IPS DF 6.9 (cell line): ENCODE measurements at regions not wholly inside any gene's neighbourhood (a gene's known extent, or its start where the extent isn't known, plus 50 kb on each side); places are given as distances from the start of the nearest gene placed in this dataset.
"Not testable (repeated sequence)": the region's sequence is repeated elsewhere in the genome, so short reads cannot be mapped to it uniquely, and the experiment has no call there.

ENCODE experiments used
- DNase-seq: peaks from one replicate; pipeline ENCODE4 v3.0.0-alpha.2; 2013; ENCODE audit warnings: low read depth, low spot score
- H3K27ac ChIP-seq: one replicate; pipeline ENCODE4 v1.5.1; 2013; ENCODE audit warnings: low read length, control low read depth
- H3K27me3 ChIP-seq: 2 replicates; pipeline ENCODE4 v1.6.1; 2013; ENCODE audit warnings: mild to moderate bottlenecking, low read length; ENCODE audit not compliant: control insufficient read depth, insufficient read depth
- H3K36me3 ChIP-seq: 2 replicates; pipeline ENCODE4 v1.6.1; 2013; ENCODE audit warnings: low read length; ENCODE audit not compliant: control insufficient read depth, insufficient read depth
- H3K4me1 ChIP-seq: 2 replicates; pipeline ENCODE4 v1.6.1; 2013; ENCODE audit warnings: low read length; ENCODE audit not compliant: control insufficient read depth, insufficient read depth
- H3K4me3 ChIP-seq: 2 replicates; pipeline ENCODE4 v1.5.1; 2013; ENCODE audit warnings: mild to moderate bottlenecking, low read length
- H3K9me3 ChIP-seq: 2 replicates; pipeline ENCODE4 v1.6.1; 2013; ENCODE audit warnings: low read length, inconsistent platforms; ENCODE audit not compliant: control insufficient read depth, insufficient read depth
- WGBS: extraction: QIAGEN DNeasy Blood & Tissue Kit; methylation state at CpG from one replicate; pipeline ENCODE4 v1.1.7; 2013; ENCODE audit warnings: mixed read lengths, missing lambda C conversion rate; ENCODE audit not compliant: insufficient read length, insufficient coverage; 5-methylcytosine and 5-hydroxymethylcytosine counted together

GRCh38 chr3:34056951-34057390 is 258.5 kb downstream of the PDCD6IP start:
- no peaks in the 10 kb centered on the region for H3K9me3 ChIP-seq
- no peak overlapping the region for H3K27ac ChIP-seq
- H3K4me1 ChIP-seq, result no peaks in the 10 kb centered on the region
- no CpG with 5 or more reads among the region's 3 CpGs for WGBS
- no peaks in the 10 kb centered on the region for H3K27me3 ChIP-seq
- no peak for DNase-seq
- no peak overlapping the region for H3K4me3 ChIP-seq
- no peaks in the 10 kb centered on the region for H3K36me3 ChIP-seq

GRCh38 chr3:34060995-34061394 is 262.6 kb downstream of the PDCD6IP start:
- H3K4me1 ChIP-seq, H3K9me3 ChIP-seq, DNase-seq, H3K4me3 ChIP-seq, H3K36me3 ChIP-seq, H3K27ac ChIP-seq, H3K27me3 ChIP-seq: not testable (repeated sequence)
- WGBS, result no CpG with 5 or more reads among the region's 1 CpG

- WGBS, result no CpG with 5 or more reads among the region's 2 CpGs
- DNase-seq, result no peak
- peaks cover under 1% of the 10 kb centered on the region; the same call in 1 of the 2 replicates for H3K4me1 ChIP-seq
- H3K27ac ChIP-seq, result no peak overlapping the region
- no peaks in the 10 kb centered on the region for H3K27me3 ChIP-seq
- no peaks in the 10 kb centered on the region for H3K9me3 ChIP-seq
- no peak overlapping the region for H3K4me3 ChIP-seq
- no peaks in the 10 kb centered on the region for H3K36me3 ChIP-seq
Measured at GRCh38 chr3:34065901-34066300, 267.5 kb downstream of the PDCD6IP start.

GRCh38 chr3:34066328-34066727 is 267.9 kb downstream of the PDCD6IP start:
- no peak for DNase-seq
- no CpG with 5 or more reads among the region's 2 CpGs for WGBS
- Histone ChIP-seq H3K4me3 (no peak overlapping the region), H3K36me3 (no peaks in the 10 kb centered on the region), H3K4me1 (peaks cover 2% of the 10 kb centered on the region; the same call in 1 of the 2 replicates), H3K27ac (no peak overlapping the region), H3K9me3 (no peaks in the 10 kb centered on the region), H3K27me3 (no peaks in the 10 kb centered on the region)

- Histone ChIP-seq H3K27ac (no peak overlapping the region), H3K36me3 (no peaks in the 10 kb centered on the region), H3K4me3 (no peak overlapping the region), H3K27me3 (no peaks in the 10 kb centered on the region), H3K9me3 (no peaks in the 10 kb centered on the region), H3K4me1 (peaks cover 2% of the 10 kb centered on the region; the same call in 1 of the 2 replicates)
- DNase-seq, result no peak
- no CpG with 5 or more reads among the region's 2 CpGs for WGBS
Measured at GRCh38 chr3:34066999-34067398, 268.6 kb downstream of the PDCD6IP start.

- no CpG with 5 or more reads among the region's 5 CpGs for WGBS
Measured at GRCh38 chr3:34067536-34068051, 269.2 kb downstream of the PDCD6IP start.

GRCh38 chr3:34068505-34068904 is 270.1 kb downstream of the PDCD6IP start:
- Histone ChIP-seq H3K4me1 (peaks cover 4% of the 10 kb centered on the region), H3K27me3 (no peaks in the 10 kb centered on the region), H3K27ac (no peak overlapping the region), H3K4me3 (no peak overlapping the region), H3K9me3 (no peaks in the 10 kb centered on the region), H3K36me3 (no peaks in the 10 kb centered on the region)
- no peak for DNase-seq
- no CpG with 5 or more reads among the region's 7 CpGs for WGBS

More at GRCh38 chr3:34067536-34068051, 269.2 kb downstream of the PDCD6IP start:
- no peak overlapping the region for H3K4me3 ChIP-seq
- no peaks in the 10 kb centered on the region for H3K36me3 ChIP-seq
- no peaks in the 10 kb centered on the region for H3K27me3 ChIP-seq
- no peak overlapping the region for H3K27ac ChIP-seq
- no peak for DNase-seq
- H3K9me3 ChIP-seq, result no peaks in the 10 kb centered on the region
- H3K4me1 ChIP-seq, result peaks cover 2% of the 10 kb centered on the region; the same call in 1 of the 2 replicates

GRCh38 chr3:34070831-34071585 is 272.6 kb downstream of the PDCD6IP start:
- H3K27me3 ChIP-seq, result no peaks in the 10 kb centered on the region
- no peak overlapping the region for H3K4me3 ChIP-seq
- WGBS, result no CpG with 5 or more reads among the region's 6 CpGs
- DNase-seq, result no peak
- no peaks in the 10 kb centered on the region for H3K36me3 ChIP-seq
- H3K9me3 ChIP-seq, result no peaks in the 10 kb centered on the region
- H3K4me1 ChIP-seq, result peaks cover 4% of the 10 kb centered on the region
- no peak overlapping the region for H3K27ac ChIP-seq

- no peak overlapping the region for H3K27ac ChIP-seq
- no peak for DNase-seq
- H3K36me3 ChIP-seq, result no peaks in the 10 kb centered on the region
- peaks cover 4% of the 10 kb centered on the region for H3K4me1 ChIP-seq
- H3K4me3 ChIP-seq, result no peak overlapping the region
- no peaks in the 10 kb centered on the region for H3K9me3 ChIP-seq
- WGBS, result no CpG with 5 or more reads among the region's 2 CpGs
- no peaks in the 10 kb centered on the region for H3K27me3 ChIP-seq
Measured at GRCh38 chr3:34072297-34072696, 273.9 kb downstream of the PDCD6IP start.

GRCh38 chr3:34073111-34073510 is 274.7 kb downstream of the PDCD6IP start:
- H3K4me3 ChIP-seq, result no peak overlapping the region
- H3K27ac ChIP-seq, result no peak overlapping the region
- H3K9me3 ChIP-seq, result no peaks in the 10 kb centered on the region
- H3K36me3 ChIP-seq, result no peaks in the 10 kb centered on the region
- peaks cover 4% of the 10 kb centered on the region for H3K4me1 ChIP-seq
- no peaks in the 10 kb centered on the region for H3K27me3 ChIP-seq
- no peak for DNase-seq

- Histone ChIP-seq H3K27me3 (no peaks in the 10 kb centered on the region), H3K4me3 (no peak overlapping the region), H3K36me3 (no peaks in the 10 kb centered on the region), H3K4me1 (peaks cover 4% of the 10 kb centered on the region), H3K9me3 (no peaks in the 10 kb centered on the region), H3K27ac (no peak overlapping the region)
- DNase-seq, result no peak
- WGBS, result no CpG with 5 or more reads among the region's 1 CpG
Measured at GRCh38 chr3:34073961-34074360, 275.5 kb downstream of the PDCD6IP start.
